Prostate gland (tissue), 2 donors: ENCODE measurements at regions not wholly inside any gene's neighbourhood (a gene's known extent, or its start where the extent isn't known, plus 50 kb on each side); places are given as distances from the start of the nearest gene placed in this dataset.

Experiments used
- POLR2A ChIP-seq: fragments of 450-650 bp; IDR thresholded peaks from one replicate; pipeline ENCODE4 v1.6.1; 2016; ENCODE audit warnings: antibody characterized with exemption, mild to moderate bottlenecking
- TF ChIP-seq, protein P1 (sequence below), 4 experiments: fragments of 200-600 bp in 2 of 4; fragments of 450-650 bp in 2 of 4; sonication (generic) in 2 of 4; IDR thresholded peaks; 1 replicate in 3 of 4; 2 replicates in 1 of 4; pipeline ENCODE4 v1.5.1; 2016 to 2019; ENCODE audit warnings: antibody characterized with exemption in 4 of 4, mild to moderate bottlenecking in 2 of 4, moderate library complexity in 2 of 4

DNA sequence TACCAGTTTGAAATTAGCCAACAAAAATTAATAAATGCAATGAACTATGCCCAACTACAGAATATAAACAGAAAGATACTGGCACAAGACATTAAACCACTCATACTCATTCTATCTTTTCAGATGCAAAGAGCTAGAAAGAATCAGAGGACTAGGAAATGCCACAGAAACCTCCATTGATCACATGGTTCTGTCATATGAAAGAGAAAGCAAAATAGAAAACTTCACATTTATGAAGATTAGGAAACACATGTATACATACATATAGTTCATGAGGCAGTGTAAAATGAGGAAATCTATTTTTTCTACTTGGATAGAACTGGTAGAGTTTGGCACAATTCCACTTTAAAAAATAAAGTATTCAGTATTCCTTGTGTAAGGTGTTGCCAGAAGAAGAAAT is 275.1 kb upstream of the PTGER4 start:
- TF ChIP-seq POLR2A = no peak
- TF ChIP-seq, protein P1, sequence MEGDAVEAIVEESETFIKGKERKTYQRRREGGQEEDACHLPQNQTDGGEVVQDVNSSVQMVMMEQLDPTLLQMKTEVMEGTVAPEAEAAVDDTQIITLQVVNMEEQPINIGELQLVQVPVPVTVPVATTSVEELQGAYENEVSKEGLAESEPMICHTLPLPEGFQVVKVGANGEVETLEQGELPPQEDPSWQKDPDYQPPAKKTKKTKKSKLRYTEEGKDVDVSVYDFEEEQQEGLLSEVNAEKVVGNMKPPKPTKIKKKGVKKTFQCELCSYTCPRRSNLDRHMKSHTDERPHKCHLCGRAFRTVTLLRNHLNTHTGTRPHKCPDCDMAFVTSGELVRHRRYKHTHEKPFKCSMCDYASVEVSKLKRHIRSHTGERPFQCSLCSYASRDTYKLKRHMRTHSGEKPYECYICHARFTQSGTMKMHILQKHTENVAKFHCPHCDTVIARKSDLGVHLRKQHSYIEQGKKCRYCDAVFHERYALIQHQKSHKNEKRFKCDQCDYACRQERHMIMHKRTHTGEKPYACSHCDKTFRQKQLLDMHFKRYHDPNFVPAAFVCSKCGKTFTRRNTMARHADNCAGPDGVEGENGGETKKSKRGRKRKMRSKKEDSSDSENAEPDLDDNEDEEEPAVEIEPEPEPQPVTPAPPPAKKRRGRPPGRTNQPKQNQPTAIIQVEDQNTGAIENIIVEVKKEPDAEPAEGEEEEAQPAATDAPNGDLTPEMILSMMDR (IDR thresholded peaks at IDR 0.05) = no peak
